ENCODE measurements at regions not wholly inside any gene's neighbourhood (a gene's known extent, or its start where the extent isn't known, plus 50 kb on each side); places are given as distances from the start of the nearest gene placed in this dataset.

DNA sequence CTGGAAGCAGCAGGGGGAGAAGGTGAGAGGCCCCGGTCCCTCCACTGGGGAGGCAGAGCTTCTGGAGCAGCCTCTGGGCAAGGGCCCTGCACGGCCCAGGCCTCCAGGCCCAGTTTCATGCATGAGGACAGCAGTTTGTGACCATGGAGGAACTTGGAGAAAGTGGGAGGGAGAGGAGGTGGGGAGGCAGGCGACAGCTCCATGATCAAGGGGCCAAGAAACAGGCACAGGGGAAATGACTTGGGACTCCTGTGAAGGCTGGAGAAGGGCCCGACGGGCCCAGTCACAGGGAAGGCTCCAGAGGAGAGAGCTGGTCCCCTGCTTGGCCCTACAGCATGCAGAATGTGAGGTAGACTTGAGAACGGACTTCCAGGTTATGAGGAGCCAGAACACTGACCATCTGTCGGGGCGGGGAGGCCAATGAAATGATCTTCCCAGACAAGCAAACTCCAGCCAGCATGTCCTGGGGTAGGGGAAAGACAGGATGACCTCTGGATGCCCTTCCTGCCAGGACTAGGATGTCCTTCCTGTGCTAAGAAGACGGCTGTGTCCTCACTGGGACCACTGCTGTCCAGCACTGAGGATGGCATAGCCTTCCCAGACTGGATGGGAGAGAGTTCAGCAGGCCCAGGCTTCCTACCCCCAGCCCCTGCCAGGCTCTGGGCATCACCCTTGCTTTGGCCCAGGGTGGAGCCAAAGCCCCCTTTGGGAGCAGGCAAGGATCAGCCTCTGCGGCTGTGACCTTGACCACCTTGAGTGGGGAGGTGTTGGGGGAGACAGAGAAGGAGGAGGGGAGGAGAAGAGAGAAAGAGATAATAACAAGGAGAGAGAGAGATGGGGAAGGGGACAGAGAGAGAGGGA lies 548.2 kb downstream of the PTPRU start:
- Histone ChIP-seq H3K9me3 (no peaks in the 10 kb centered on the region), H3K27me3 (no peaks in the 10 kb centered on the region), H3K4me3 (ENCODE audit: low read depth, low read length) (no peak overlapping the region), H3K4me1 (no peaks in the 10 kb centered on the region), H3K36me3 (no peaks in the 10 kb centered on the region)
- no peak for DNase-seq
- TF ChIP-seq, protein P1, sequence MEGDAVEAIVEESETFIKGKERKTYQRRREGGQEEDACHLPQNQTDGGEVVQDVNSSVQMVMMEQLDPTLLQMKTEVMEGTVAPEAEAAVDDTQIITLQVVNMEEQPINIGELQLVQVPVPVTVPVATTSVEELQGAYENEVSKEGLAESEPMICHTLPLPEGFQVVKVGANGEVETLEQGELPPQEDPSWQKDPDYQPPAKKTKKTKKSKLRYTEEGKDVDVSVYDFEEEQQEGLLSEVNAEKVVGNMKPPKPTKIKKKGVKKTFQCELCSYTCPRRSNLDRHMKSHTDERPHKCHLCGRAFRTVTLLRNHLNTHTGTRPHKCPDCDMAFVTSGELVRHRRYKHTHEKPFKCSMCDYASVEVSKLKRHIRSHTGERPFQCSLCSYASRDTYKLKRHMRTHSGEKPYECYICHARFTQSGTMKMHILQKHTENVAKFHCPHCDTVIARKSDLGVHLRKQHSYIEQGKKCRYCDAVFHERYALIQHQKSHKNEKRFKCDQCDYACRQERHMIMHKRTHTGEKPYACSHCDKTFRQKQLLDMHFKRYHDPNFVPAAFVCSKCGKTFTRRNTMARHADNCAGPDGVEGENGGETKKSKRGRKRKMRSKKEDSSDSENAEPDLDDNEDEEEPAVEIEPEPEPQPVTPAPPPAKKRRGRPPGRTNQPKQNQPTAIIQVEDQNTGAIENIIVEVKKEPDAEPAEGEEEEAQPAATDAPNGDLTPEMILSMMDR (IDR thresholded peaks at IDR 0.05; ENCODE audit: low read depth, low read length): no peak

DNA sequence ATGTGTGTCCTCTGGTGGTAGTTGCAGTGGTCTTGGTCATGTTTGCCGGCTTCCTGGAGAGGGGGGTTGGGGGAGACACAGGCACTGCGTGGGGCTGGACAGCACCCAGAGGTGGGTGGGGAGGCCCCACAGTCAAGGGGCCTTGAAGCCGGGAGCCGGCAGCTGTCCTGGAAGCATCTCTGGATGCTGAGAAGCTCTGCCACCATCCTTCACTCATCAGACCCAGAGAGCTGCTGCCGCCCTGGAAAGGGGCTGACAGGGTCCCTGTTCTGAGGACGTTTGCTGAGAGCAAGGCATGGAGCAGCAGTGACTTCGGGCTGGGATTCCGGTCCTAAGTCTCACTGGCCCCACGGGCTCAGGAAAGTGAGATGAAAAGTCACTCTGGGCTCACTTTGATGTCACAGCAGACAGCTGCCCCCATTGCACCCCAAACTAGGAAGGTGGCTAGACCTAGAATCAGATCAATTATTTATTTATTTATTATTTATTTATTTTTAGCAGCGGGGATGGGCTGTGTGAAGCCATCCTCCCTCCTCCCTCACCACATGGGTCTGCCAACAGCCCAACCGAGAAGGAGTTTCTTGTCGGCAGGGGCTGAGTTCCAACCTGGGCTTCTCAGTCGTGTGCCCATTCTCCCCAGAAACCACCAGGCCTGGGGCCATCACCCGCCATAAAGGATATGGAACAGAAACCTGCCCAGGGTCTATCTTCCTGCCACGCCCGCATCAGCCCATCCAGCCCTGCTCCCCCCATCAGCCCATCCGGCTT lies 547.4 kb downstream of the PTPRU start:
- TF ChIP-seq, protein P1 (IDR thresholded peaks at IDR 0.05; ENCODE audit: low read depth, low read length): no peak
- Histone ChIP-seq H3K27me3 (no peaks in the 10 kb centered on the region), H3K9me3 (no peaks in the 10 kb centered on the region), H3K4me1 (no peaks in the 10 kb centered on the region), H3K36me3 (no peaks in the 10 kb centered on the region), H3K4me3 (ENCODE audit: low read depth, low read length) (no peak overlapping the region)
- DNase-seq: no peak

DNA sequence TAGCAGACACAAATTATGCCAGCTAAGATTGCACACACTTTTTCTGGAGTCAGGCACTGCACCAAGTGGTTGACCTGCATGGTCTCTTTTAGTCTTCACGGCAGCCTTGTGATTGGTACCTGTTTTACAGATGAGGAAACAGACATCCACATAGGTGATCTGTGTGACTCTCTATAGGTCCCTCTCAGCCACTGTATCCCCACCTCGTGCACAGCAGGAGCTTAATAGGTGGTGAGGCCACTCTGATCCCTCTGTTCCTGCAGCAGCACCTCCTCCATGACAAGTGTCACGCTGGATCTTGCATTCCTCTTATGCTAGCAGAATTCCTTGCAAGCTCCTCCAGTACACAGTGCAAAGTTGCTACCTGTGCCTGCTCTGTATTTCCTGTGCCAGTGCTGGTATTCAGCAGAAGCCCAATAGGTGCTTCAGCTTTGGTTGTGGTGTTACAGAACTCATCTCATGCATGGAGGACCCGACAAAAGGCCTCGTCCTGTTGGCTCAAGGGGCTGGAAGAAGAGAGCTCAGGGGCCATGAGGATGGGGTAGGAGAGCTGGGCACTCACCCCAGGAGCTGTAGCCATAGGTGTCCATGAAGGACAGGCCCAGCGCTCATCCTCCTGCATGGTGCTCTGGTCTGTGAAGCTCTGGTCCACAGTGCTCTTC lies 546.7 kb downstream of the PTPRU start:
- Histone ChIP-seq H3K4me3 (ENCODE audit: low read depth, low read length) (no peak overlapping the region), H3K27me3 (no peaks in the 10 kb centered on the region), H3K36me3 (no peaks in the 10 kb centered on the region), H3K4me1 (no peaks in the 10 kb centered on the region), H3K9me3 (no peaks in the 10 kb centered on the region)
- DNase-seq: no peak
- TF ChIP-seq, protein P1 (IDR thresholded peaks at IDR 0.05; ENCODE audit: low read depth, low read length): no peak

DNA sequence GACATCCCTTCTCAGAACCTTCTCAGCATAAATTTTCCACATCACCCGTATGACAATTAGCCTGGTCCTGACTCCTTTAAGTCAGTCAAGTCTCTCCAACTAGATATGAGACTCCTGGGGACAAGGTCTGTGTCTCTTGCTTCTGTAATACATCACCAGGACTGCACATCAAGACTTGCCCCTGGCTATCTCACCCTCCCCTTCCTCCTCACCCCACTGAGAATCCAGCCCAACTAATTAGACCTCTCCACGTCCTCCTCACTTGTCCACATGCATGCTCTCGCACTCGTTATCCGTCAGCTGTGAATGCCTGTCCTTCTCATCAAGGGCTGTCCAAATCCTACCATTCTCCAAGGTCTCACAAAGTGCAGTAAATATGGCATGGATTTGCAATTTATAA lies 542.8 kb downstream of the PTPRU start:
- Histone ChIP-seq H3K4me1 (no peaks in the 10 kb centered on the region), H3K4me3 (ENCODE audit: low read depth, low read length) (no peak overlapping the region), H3K36me3 (no peaks in the 10 kb centered on the region), H3K9me3 (no peaks in the 10 kb centered on the region), H3K27me3 (no peaks in the 10 kb centered on the region)
- TF ChIP-seq, protein P1 (IDR thresholded peaks at IDR 0.05; ENCODE audit: low read depth, low read length): no peak
- DNase-seq: no peak

DNA sequence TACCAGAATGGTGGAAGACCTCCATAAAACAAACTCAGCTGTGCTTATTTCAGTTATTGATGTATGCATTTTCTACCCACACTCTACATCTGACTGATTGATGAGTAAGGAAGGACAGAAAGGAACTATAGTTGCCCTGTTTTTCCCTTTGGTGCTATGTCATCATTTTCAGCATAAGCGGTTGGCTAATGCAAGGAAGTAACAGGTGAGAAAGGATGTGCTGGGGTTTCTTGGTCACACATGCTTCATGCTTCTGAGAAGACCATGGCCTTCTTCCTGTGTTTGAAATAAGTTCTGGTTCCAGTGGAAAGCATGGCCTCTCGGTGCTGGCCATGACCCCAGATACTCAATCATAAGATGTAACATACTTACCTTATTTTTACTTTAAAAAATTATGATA lies 541.2 kb downstream of the PTPRU start:
- TF ChIP-seq, protein P1 (IDR thresholded peaks at IDR 0.05; ENCODE audit: low read depth, low read length): no peak
- Histone ChIP-seq H3K4me3 (ENCODE audit: low read depth, low read length) (no peak overlapping the region), H3K4me1 (no peaks in the 10 kb centered on the region), H3K27me3 (no peaks in the 10 kb centered on the region), H3K9me3 (no peaks in the 10 kb centered on the region), H3K36me3 (no peaks in the 10 kb centered on the region)
- no peak for DNase-seq
